Adrenal gland (tissue), 5 donors: ENCODE measurements at regions not wholly inside any gene's neighbourhood (a gene's known extent, or its start where the extent isn't known, plus 50 kb on each side); places are given as distances from the start of the nearest gene placed in this dataset.

Source experiments
- POLR2A ChIP-seq, 2 donors: fragments of 450-650 bp; IDR thresholded peaks; one replicate each; pipeline ENCODE4 v1.6.1; 2017; ENCODE audit warnings: antibody characterized with exemption in 2 of 2, mild to moderate bottlenecking in 2 of 2, moderate library complexity in 1 of 2
- TF ChIP-seq, protein P1 (sequence below), 6 experiments: fragments of 450-650 bp in 4 of 6; fragments of 200-600 bp in 2 of 6; sonication (generic) in 1 of 6; IDR thresholded peaks; 1 replicate in 5 of 6; 2 replicates in 1 of 6; pipeline versions ENCODE4 v1.5.1 to v1.8.0; 2016 to 2021; ENCODE audit warnings: antibody characterized with exemption in 6 of 6, mild to moderate bottlenecking in 2 of 6, moderate library complexity in 1 of 6
- donor health status: DM: no; HTN: no; CAD: no.

DNA sequence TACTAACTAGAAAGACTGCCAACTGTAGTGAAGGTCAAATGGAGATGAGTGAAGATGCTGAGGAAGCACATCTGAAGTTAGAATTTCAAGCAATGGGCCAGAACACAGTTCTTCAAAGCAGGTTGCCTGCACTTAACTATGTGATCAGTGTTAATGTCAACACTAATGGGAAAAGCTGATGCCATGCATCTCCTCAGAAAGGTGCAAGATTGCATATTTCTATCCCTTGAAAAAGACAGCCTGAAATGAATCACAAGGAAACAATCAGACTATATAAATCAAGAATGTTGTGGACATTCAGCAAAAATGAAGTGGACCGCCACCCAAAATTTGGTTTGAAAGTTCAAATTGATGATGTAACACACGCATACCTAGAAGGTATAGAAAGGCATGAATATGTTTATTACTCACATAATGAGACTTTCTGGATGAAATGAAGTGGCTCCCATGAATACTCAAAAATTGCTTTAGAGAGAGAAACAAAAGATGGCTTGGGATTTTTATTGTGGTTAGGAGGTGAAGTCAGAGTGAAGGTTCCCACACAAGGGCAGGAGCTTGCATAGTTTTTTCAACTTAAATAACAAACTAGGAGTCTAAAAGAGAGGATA is 522.4 kb downstream of the KCTD12 start:
- no peak for TF ChIP-seq POLR2A (IDR thresholded peaks at IDR 0.05)
- TF ChIP-seq, protein P1, sequence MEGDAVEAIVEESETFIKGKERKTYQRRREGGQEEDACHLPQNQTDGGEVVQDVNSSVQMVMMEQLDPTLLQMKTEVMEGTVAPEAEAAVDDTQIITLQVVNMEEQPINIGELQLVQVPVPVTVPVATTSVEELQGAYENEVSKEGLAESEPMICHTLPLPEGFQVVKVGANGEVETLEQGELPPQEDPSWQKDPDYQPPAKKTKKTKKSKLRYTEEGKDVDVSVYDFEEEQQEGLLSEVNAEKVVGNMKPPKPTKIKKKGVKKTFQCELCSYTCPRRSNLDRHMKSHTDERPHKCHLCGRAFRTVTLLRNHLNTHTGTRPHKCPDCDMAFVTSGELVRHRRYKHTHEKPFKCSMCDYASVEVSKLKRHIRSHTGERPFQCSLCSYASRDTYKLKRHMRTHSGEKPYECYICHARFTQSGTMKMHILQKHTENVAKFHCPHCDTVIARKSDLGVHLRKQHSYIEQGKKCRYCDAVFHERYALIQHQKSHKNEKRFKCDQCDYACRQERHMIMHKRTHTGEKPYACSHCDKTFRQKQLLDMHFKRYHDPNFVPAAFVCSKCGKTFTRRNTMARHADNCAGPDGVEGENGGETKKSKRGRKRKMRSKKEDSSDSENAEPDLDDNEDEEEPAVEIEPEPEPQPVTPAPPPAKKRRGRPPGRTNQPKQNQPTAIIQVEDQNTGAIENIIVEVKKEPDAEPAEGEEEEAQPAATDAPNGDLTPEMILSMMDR (IDR thresholded peaks at IDR 0.05), result no peak
